ENCODE measurements at regions not wholly inside any gene's neighbourhood (a gene's known extent, or its start where the extent isn't known, plus 50 kb on each side); places are given as distances from the start of the nearest gene placed in this dataset.
"Not testable (repeated sequence)": the region's sequence is repeated elsewhere in the genome, so short reads cannot be mapped to it uniquely, and the experiment has no call there.

DNA sequence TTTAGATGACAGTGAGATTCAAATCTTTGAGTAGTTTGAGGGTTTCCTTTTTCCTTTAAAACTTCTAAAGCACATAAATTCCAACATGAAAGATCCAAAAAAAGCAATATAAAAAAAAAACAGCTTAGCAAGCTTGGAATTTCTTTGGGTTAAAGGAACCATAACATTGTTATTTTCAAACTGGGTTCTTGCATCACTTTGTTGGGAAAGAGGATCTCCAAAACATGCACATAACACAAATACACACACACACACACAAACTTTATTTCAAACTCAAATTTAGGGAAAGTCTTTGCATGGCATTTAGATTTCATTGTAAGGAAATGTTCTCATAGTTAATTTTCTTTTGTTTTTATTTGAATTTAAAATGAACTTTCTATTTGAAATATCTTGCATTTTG lies 79.2 kb upstream of the COL8A1 start:
- no peak overlapping the region for H2AFZ ChIP-seq (ENCODE audit: low read depth, low read length)
- TF ChIP-seq POLR2AphosphoS5 (IDR thresholded peaks at IDR 0.05) = no peak
- no peak for TF ChIP-seq EZH2 (IDR thresholded peaks at IDR 0.05; ENCODE audit: borderline replicate concordance, insufficient read depth, low read length, poor library complexity, severe bottlenecking)
- no peak for TF ChIP-seq RAD21 (conservative IDR thresholded peaks at IDR 0.05)
- TF ChIP-seq EP300 (conservative IDR thresholded peaks at IDR 0.05; ENCODE audit: poor library complexity, severe bottlenecking) = no peak
- TF ChIP-seq, protein P1, sequence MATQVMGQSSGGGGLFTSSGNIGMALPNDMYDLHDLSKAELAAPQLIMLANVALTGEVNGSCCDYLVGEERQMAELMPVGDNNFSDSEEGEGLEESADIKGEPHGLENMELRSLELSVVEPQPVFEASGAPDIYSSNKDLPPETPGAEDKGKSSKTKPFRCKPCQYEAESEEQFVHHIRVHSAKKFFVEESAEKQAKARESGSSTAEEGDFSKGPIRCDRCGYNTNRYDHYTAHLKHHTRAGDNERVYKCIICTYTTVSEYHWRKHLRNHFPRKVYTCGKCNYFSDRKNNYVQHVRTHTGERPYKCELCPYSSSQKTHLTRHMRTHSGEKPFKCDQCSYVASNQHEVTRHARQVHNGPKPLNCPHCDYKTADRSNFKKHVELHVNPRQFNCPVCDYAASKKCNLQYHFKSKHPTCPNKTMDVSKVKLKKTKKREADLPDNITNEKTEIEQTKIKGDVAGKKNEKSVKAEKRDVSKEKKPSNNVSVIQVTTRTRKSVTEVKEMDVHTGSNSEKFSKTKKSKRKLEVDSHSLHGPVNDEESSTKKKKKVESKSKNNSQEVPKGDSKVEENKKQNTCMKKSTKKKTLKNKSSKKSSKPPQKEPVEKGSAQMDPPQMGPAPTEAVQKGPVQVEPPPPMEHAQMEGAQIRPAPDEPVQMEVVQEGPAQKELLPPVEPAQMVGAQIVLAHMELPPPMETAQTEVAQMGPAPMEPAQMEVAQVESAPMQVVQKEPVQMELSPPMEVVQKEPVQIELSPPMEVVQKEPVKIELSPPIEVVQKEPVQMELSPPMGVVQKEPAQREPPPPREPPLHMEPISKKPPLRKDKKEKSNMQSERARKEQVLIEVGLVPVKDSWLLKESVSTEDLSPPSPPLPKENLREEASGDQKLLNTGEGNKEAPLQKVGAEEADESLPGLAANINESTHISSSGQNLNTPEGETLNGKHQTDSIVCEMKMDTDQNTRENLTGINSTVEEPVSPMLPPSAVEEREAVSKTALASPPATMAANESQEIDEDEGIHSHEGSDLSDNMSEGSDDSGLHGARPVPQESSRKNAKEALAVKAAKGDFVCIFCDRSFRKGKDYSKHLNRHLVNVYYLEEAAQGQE (IDR thresholded peaks at IDR 0.05; ENCODE audit: borderline replicate concordance) = no peak
- no peak for TF ChIP-seq TAF1 (IDR thresholded peaks at IDR 0.05; ENCODE audit: low read depth)
- no peak for TF ChIP-seq MXI1 (conservative IDR thresholded peaks at IDR 0.05; ENCODE audit: poor library complexity, severe bottlenecking)
- no peak for TF ChIP-seq SMC3 (conservative IDR thresholded peaks at IDR 0.05; ENCODE audit: poor library complexity)
- TF ChIP-seq, protein P2, sequence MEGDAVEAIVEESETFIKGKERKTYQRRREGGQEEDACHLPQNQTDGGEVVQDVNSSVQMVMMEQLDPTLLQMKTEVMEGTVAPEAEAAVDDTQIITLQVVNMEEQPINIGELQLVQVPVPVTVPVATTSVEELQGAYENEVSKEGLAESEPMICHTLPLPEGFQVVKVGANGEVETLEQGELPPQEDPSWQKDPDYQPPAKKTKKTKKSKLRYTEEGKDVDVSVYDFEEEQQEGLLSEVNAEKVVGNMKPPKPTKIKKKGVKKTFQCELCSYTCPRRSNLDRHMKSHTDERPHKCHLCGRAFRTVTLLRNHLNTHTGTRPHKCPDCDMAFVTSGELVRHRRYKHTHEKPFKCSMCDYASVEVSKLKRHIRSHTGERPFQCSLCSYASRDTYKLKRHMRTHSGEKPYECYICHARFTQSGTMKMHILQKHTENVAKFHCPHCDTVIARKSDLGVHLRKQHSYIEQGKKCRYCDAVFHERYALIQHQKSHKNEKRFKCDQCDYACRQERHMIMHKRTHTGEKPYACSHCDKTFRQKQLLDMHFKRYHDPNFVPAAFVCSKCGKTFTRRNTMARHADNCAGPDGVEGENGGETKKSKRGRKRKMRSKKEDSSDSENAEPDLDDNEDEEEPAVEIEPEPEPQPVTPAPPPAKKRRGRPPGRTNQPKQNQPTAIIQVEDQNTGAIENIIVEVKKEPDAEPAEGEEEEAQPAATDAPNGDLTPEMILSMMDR (IDR thresholded peaks at IDR 0.05; ENCODE audit: poor library complexity, severe bottlenecking) = no peak
- no peaks in the 10 kb centered on the region for H3K9me3 ChIP-seq (ENCODE audit: low read length)
- no peak overlapping the region for H3K4me2 ChIP-seq (ENCODE audit: low read length)
- H4K20me1 ChIP-seq (ENCODE audit: insufficient read depth) = no peaks in the 10 kb centered on the region
- H3K27me3 ChIP-seq (ENCODE audit: insufficient read depth, low read depth, low read length) = no peaks in the 10 kb centered on the region
- no peak overlapping the region for H3K27ac ChIP-seq (ENCODE audit: low read length)
- no peak overlapping the region for H3K9ac ChIP-seq (ENCODE audit: low read length)
- H3F3A ChIP-seq (ENCODE audit: insufficient read depth, low read length, poor library complexity, severe bottlenecking) = no peaks in the 10 kb centered on the region
- H3K79me2 ChIP-seq (replicated peaks; ENCODE audit: insufficient read depth, low read length) = no peaks in the 10 kb centered on the region
- no peaks in the 10 kb centered on the region for H3K36me3 ChIP-seq (ENCODE audit: insufficient read depth, low read length)
- H3K4me3 ChIP-seq (ENCODE audit: low read length) = no peak overlapping the region
- H3K9me2 ChIP-seq (ENCODE audit: insufficient read depth, low read length) = no peaks in the 10 kb centered on the region

DNA sequence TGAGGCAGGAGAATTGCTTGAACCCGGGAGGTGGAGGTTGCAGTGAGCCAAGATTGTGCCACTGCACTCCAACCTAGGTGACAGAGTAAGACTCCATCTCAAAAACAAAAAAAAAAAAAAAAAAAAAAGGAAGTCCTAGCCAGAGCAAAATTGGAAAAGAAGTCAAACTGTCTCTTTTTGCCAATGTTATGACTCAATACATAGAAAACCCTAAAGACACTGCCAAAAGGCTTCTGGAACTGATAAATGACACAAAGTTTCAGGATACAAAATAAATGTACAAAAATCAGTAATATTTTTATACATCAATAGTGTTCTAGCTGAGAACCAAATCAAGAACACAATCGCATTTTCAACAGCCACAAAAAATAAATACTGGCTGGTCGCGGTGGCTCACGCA lies 82.5 kb upstream of the COL8A1 start:
- H3K9ac ChIP-seq (ENCODE audit: low read length); H2AFZ ChIP-seq (ENCODE audit: low read depth, low read length); H3K4me2 ChIP-seq (ENCODE audit: low read length); H3K9me2 ChIP-seq (ENCODE audit: insufficient read depth, low read length); H3K4me3 ChIP-seq (ENCODE audit: low read length); H3K27ac ChIP-seq (ENCODE audit: low read length); H3K9me3 ChIP-seq (ENCODE audit: low read length); H4K20me1 ChIP-seq (ENCODE audit: insufficient read depth); H3F3A ChIP-seq (ENCODE audit: insufficient read depth, low read length, poor library complexity, severe bottlenecking); H3K36me3 ChIP-seq (ENCODE audit: insufficient read depth, low read length); H3K79me2 ChIP-seq (replicated peaks; ENCODE audit: insufficient read depth, low read length); H3K27me3 ChIP-seq (ENCODE audit: insufficient read depth, low read depth, low read length): not testable (repeated sequence)

DNA sequence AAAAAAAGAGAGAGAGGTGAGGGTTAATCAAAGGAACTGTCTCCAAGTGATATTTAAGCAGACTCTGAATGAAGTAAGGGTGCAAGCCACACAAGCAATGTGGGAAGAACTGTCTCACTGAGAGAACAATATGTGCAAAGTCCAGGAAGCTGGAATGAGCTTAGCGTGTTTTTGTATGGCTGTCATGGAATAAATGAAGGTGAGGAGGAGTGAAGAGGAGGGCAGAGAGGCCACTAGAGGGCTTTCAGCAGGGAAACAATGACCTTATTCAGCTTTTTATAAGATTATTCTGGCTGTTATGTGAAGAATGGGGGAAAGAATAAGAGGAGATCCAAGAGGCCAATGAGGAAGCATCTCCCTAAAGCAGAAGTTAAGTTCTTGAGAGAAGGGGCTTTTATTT lies 86.9 kb upstream of the COL8A1 start:
- TF ChIP-seq EP300 (conservative IDR thresholded peaks at IDR 0.05; ENCODE audit: poor library complexity, severe bottlenecking) (no peak), POLR2AphosphoS5 (IDR thresholded peaks at IDR 0.05) (no peak), EZH2 (IDR thresholded peaks at IDR 0.05; ENCODE audit: borderline replicate concordance, insufficient read depth, low read length, poor library complexity, severe bottlenecking) (no peak), SMC3 (conservative IDR thresholded peaks at IDR 0.05; ENCODE audit: poor library complexity) (no peak)
- no peaks in the 10 kb centered on the region for H3K27me3 ChIP-seq (ENCODE audit: insufficient read depth, low read depth, low read length)

More for the DNA sequence above, 86.9 kb upstream of the COL8A1 start:
- Histone ChIP-seq H3K4me3 (ENCODE audit: low read length) (no peak overlapping the region), H2AFZ (ENCODE audit: low read depth, low read length) (no peak overlapping the region), H3K4me2 (ENCODE audit: low read length) (no peak overlapping the region), H3K9ac (ENCODE audit: low read length) (no peak overlapping the region), H3K79me2 (replicated peaks; ENCODE audit: insufficient read depth, low read length) (no peaks in the 10 kb centered on the region), H3K36me3 (ENCODE audit: insufficient read depth, low read length) (no peaks in the 10 kb centered on the region), H3K27ac (ENCODE audit: low read length) (no peak overlapping the region), H3K9me3 (ENCODE audit: low read length) (no peaks in the 10 kb centered on the region), H3K9me2 (ENCODE audit: insufficient read depth, low read length) (no peaks in the 10 kb centered on the region), H4K20me1 (ENCODE audit: insufficient read depth) (no peaks in the 10 kb centered on the region), H3F3A (ENCODE audit: insufficient read depth, low read length, poor library complexity, severe bottlenecking) (no peaks in the 10 kb centered on the region)

Measured in neural cell (in vitro differentiated cells).